HG02852 (cell line): ENCODE measurements at regions not wholly inside any gene's neighbourhood (a gene's known extent, or its start where the extent isn't known, plus 50 kb on each side); places are given as distances from the start of the nearest gene placed in this dataset.

ENCODE experiments used
- ATAC-seq: cut with Tn5 transposase; IDR thresholded peaks from one replicate; pipeline ENCODE4 v1.9.1; 2021; ENCODE audit warnings: mild to moderate bottlenecking, moderate library complexity; ENCODE audit not compliant: unreplicated experiment

- ATAC-seq, result no peak
These were observed 214.6 kb downstream of the PRL start for GRCh38 chr6:22082218-22082617.

GRCh38 chr6:22083119-22083518 is 213.7 kb downstream of the PRL start:
- ATAC-seq, result no peak

GRCh38 chr6:22087960-22088706 is 208.7 kb downstream of the PRL start:
- no peak for ATAC-seq

- ATAC-seq, result no peak
These were observed 205.3 kb downstream of the PRL start for GRCh38 chr6:22091424-22091948.

GRCh38 chr6:22095836-22096235 is 201.0 kb downstream of the PRL start:
- no peak for ATAC-seq

GRCh38 chr6:22098601-22099031 is 198.2 kb downstream of the PRL start:
- ATAC-seq, result no peak

- ATAC-seq, result no peak
These were observed 197.6 kb downstream of the PRL start for GRCh38 chr6:22099231-22099630.

- no peak for ATAC-seq
These were observed 196.9 kb downstream of the PRL start for GRCh38 chr6:22099923-22100322.

GRCh38 chr6:22101163-22101562 is 195.7 kb downstream of the PRL start:
- ATAC-seq, result no peak

GRCh38 chr6:22102671-22103070 is 194.2 kb downstream of the PRL start:
- ATAC-seq, result peak; percentile 82

GRCh38 chr6:22106451-22106850 is 190.4 kb downstream of the PRL start:
- ATAC-seq, result no peak

GRCh38 chr6:22106961-22107360 is 189.9 kb downstream of the PRL start:
- no peak for ATAC-seq

- ATAC-seq, result no peak
These were observed 188.6 kb downstream of the PRL start for GRCh38 chr6:22108199-22108598.

GRCh38 chr6:22110061-22110460 is 186.8 kb downstream of the PRL start:
- ATAC-seq, result no peak

GRCh38 chr6:22112461-22112860 is 184.4 kb downstream of the PRL start:
- no peak for ATAC-seq

- ATAC-seq, result no peak
These were observed 183.6 kb downstream of the PRL start for GRCh38 chr6:22113026-22113766.

- no peak for ATAC-seq
These were observed 181.3 kb downstream of the PRL start for GRCh38 chr6:22115559-22115958.

GRCh38 chr6:22117631-22118030 is 179.2 kb downstream of the PRL start:
- ATAC-seq, result no peak

GRCh38 chr6:22119500-22119899 is 177.3 kb downstream of the PRL start:
- ATAC-seq, result no peak

GRCh38 chr6:22124756-22125155 is 172.1 kb downstream of the PRL start:
- no peak for ATAC-seq

GRCh38 chr6:22126910-22127309 is 169.9 kb downstream of the PRL start:
- ATAC-seq, result no peak

- ATAC-seq, result no peak
These were observed 167.1 kb downstream of the PRL start for GRCh38 chr6:22129751-22130150.
